GM06990 (cell line): ENCODE measurements at regions not wholly inside any gene's neighbourhood (a gene's known extent, or its start where the extent isn't known, plus 50 kb on each side); places are given as distances from the start of the nearest gene placed in this dataset.

Source experiments
- DNase-seq: peaks from one replicate; pipeline ENCODE4 v3.0.0-alpha.2; 2011; ENCODE audit not compliant: insufficient read length; ENCODE audit errors: extremely low read depth
- H3K27me3 ChIP-seq: replicated peaks from 2 replicates; pipeline ENCODE4 v1.6.0; 2011; ENCODE audit warnings: low read length; ENCODE audit not compliant: control insufficient read depth, insufficient read depth
- H3K36me3 ChIP-seq: 2 replicates; pipeline ENCODE4 v1.5.1; 2011; ENCODE audit warnings: low read length; ENCODE audit not compliant: control insufficient read depth, insufficient read depth
- H3K4me3 ChIP-seq: replicated peaks from 2 replicates; pipeline ENCODE4 v1.5.1; 2011; ENCODE audit warnings: low read depth, mild to moderate bottlenecking, control low read depth, low read length
- TF ChIP-seq, protein P1 (sequence below): IDR thresholded peaks from 2 replicates; pipeline ENCODE4 v1.5.1; 2011; ENCODE audit warnings: low read length, control low read depth, mild to moderate bottlenecking, inconsistent platforms; ENCODE audit not compliant: insufficient read depth, poor library complexity, severe bottlenecking

DNA sequence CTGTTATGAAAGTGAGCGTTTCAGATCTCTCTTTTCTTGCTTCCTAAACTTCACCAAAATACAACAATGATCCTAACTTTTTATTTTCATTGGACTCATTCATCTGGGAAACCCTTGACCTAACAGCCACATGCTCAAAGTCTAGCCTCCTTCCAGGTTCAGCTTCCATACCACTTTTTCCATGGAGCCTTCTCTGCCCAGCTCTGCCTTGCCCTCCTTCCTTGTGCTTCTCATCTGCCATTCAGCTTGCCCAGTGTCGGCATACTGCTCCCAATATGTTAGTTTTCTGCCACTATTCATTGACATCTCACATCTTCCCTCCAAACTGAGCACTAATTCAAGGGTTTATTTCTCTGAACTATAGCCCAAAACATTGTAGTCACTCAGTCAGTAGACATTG is 214.7 kb downstream of the RAD51AP2 start:
- DNase-seq, result no peak
- TF ChIP-seq, protein P1, sequence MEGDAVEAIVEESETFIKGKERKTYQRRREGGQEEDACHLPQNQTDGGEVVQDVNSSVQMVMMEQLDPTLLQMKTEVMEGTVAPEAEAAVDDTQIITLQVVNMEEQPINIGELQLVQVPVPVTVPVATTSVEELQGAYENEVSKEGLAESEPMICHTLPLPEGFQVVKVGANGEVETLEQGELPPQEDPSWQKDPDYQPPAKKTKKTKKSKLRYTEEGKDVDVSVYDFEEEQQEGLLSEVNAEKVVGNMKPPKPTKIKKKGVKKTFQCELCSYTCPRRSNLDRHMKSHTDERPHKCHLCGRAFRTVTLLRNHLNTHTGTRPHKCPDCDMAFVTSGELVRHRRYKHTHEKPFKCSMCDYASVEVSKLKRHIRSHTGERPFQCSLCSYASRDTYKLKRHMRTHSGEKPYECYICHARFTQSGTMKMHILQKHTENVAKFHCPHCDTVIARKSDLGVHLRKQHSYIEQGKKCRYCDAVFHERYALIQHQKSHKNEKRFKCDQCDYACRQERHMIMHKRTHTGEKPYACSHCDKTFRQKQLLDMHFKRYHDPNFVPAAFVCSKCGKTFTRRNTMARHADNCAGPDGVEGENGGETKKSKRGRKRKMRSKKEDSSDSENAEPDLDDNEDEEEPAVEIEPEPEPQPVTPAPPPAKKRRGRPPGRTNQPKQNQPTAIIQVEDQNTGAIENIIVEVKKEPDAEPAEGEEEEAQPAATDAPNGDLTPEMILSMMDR, result no peak
- H3K36me3 ChIP-seq, result no peaks in the 10 kb centered on the region
- H3K4me3 ChIP-seq, result no peak overlapping the region
- no peaks in the 10 kb centered on the region; the same call in 1 of the 2 replicates for H3K27me3 ChIP-seq

DNA sequence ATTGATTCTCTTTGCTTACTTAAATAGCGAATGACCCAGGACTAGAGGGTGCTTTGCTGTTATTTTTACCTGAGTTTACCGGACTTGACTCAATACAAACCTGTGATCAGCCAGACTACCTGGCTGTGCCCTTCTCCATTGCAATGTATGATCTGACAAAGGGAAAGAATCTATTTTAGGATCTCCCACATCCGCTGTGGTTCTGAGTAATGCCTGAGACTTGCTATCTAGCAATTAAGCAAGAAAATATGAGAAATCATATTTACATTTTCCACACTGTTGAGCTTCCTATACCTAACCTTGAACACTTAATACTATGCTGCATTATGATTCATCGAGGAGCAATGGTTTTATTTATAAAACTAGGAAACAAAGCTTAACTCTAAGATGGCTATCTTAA is 215.2 kb downstream of the RAD51AP2 start:
- TF ChIP-seq, protein P1, result no peak
- Histone ChIP-seq H3K36me3 (no peaks in the 10 kb centered on the region), H3K4me3 (no peak overlapping the region), H3K27me3 (no peaks in the 10 kb centered on the region; the same call in 1 of the 2 replicates)
- DNase-seq, result no peak

DNA sequence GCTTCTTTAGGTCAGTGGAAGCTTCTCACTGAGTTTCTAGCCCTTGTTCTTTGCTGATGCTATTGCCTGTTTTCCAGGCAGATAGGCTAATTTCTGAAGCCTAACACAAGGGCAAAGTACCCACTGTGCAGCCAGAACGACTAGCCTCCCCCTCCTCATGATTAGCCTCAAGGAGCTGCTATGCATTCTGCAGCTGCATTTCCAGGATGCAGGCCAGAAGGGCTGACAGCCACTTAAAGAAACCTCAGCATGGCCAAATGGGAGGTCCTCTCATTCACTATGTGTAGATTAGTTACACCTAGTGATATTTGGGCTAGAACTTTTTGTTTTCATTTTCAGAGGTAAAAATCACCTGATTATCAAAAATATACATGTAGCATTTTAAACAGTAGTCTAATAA is 216.0 kb downstream of the RAD51AP2 start:
- H3K4me3 ChIP-seq, result no peak overlapping the region
- DNase-seq, result no peak
- TF ChIP-seq, protein P1, result no peak
- H3K36me3 ChIP-seq, result no peaks in the 10 kb centered on the region
- no peaks in the 10 kb centered on the region; the same call in 1 of the 2 replicates for H3K27me3 ChIP-seq

DNA sequence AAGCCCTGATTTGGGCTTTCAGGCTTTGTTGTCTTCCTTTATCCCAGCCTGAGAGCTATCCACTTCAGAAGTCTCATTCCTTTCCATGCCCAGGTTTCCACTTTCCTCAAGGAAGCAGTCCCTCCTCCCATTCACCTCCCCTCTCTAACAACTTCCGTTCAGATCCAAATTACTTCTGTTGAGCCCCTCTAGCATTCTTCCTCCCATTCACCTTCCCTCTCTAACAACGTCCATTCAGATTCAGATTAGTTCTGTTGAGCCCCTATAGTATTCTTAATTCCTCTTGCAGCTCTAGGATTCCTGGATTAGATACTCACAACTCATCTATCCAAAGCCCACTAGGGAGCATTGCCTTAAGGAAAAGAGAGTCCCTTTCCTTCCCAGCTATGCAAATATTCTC is 216.8 kb downstream of the RAD51AP2 start:
- H3K4me3 ChIP-seq, result no peak overlapping the region
- H3K36me3 ChIP-seq, result no peaks in the 10 kb centered on the region
- H3K27me3 ChIP-seq, result no peaks in the 10 kb centered on the region; the same call in 1 of the 2 replicates
- no peak for DNase-seq
- TF ChIP-seq, protein P1, result no peak

DNA sequence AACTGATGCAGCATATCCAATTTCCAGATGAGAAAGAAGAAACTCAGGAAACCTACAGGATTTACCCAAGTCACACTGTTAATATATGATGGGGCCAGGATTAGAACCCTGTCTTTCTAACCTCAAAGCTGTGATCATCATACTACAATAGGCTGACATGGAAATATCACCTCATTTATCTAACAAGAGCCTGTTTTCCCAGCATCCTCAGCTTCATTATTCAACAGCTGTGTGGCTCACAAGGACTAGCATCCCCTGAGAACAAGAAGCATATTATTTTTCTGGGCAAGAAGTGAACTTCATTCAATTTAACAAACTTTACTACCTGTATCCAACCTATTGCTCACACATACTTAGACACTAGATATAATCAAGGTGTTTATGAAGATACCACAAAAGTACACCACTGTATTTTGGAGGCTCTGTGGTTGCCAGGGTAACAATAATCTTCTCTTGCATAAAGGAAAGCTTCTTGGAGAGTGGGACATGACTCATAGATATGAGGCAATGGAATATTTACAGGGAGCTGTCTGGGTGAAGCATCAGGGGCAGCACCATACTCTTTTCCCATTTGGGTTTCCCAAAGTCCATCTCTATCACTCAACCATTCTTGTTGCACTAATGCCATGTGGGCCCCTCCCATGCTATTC is 218.2 kb downstream of the RAD51AP2 start:
- TF ChIP-seq, protein P1, result no peak
- no peaks in the 10 kb centered on the region; the same call in 1 of the 2 replicates for H3K27me3 ChIP-seq
- no peak for DNase-seq

DNA sequence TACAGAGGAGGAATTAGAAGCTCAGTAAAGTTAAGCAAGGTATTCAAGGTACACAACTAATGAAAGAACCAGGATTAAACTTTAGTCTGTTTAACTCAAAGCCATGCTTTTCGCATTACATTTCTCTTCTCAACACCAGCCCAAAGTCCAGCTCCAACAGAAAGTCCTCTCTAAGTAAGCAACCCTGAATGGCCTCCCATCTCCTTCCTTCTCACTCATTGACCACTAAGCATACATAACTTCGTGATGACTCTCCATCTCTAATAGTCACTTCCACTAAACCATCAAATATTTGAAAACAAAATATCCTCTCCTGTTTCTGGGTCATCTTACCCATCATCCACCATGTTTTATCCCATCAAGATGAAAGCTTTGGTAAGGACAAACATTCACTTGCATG is 219.8 kb downstream of the RAD51AP2 start:
- DNase-seq, result no peak
- TF ChIP-seq, protein P1, result no peak
- H3K4me3 ChIP-seq, result no peak overlapping the region
- no peaks in the 10 kb centered on the region for H3K36me3 ChIP-seq
- H3K27me3 ChIP-seq, result no peaks in the 10 kb centered on the region; the same call in 1 of the 2 replicates

More for the DNA sequence above, 218.2 kb downstream of the RAD51AP2 start:
- Histone ChIP-seq H3K4me3 (no peak overlapping the region), H3K36me3 (no peaks in the 10 kb centered on the region)
